Naive B cell (primary cell): ENCODE measurements at regions not wholly inside any gene's neighbourhood (a gene's known extent, or its start where the extent isn't known, plus 50 kb on each side); places are given as distances from the start of the nearest gene placed in this dataset.

Experiments
- ATAC-seq, 2 donors: fragments of 150-1000 bp; cut with Tn5 transposase; 2 replicates each; pipeline ENCODE4 v1.10.0; 2021; ENCODE audit warnings: low read depth in 2 of 2, mild to moderate bottlenecking in 2 of 2, moderate library complexity in 2 of 2
- DNase-seq: peaks from one replicate; pipeline ENCODE4 v3.0.0; 2022
- H3K27ac Mint-ChIP-seq, 6 donors: one replicate each; pipeline ENCODE4 v1.8.0; 2020 to 2022; ENCODE audit warnings: mild to moderate bottlenecking in 6 of 6, mixed read lengths in 6 of 6, moderate library complexity in 5 of 6, inconsistent platforms in 2 of 6
- H3K27me3 Mint-ChIP-seq, 3 donors: one replicate each; pipeline ENCODE4 v1.8.0; 2021 to 2022; ENCODE audit warnings: mixed read lengths in 3 of 3, mild to moderate bottlenecking in 1 of 3
- H3K36me3 Mint-ChIP-seq, 2 donors: one replicate each; pipeline ENCODE4 v1.8.0; 2020 to 2022; ENCODE audit warnings: mixed read lengths in 2 of 2, inconsistent platforms in 1 of 2, mild to moderate bottlenecking in 1 of 2
- H3K4me1 Mint-ChIP-seq, 3 donors: one replicate each; pipeline ENCODE4 v1.8.0; 2020 to 2022; ENCODE audit warnings: mixed read lengths in 3 of 3, inconsistent platforms in 1 of 3, mild to moderate bottlenecking in 1 of 3, moderate library complexity in 1 of 3
- H3K4me3 Mint-ChIP-seq, 8 donors: one replicate each; pipeline ENCODE4 v1.8.0; 2020 to 2022; ENCODE audit warnings: mild to moderate bottlenecking in 8 of 8, mixed read lengths in 8 of 8, moderate library complexity in 8 of 8, inconsistent platforms in 2 of 8
- H3K9me3 Mint-ChIP-seq, 7 donors: one replicate each; pipeline ENCODE4 v1.8.0; 2020 to 2022; ENCODE audit warnings: mixed read lengths in 7 of 7, mild to moderate bottlenecking in 5 of 7, inconsistent platforms in 2 of 7, moderate library complexity in 1 of 7

DNA sequence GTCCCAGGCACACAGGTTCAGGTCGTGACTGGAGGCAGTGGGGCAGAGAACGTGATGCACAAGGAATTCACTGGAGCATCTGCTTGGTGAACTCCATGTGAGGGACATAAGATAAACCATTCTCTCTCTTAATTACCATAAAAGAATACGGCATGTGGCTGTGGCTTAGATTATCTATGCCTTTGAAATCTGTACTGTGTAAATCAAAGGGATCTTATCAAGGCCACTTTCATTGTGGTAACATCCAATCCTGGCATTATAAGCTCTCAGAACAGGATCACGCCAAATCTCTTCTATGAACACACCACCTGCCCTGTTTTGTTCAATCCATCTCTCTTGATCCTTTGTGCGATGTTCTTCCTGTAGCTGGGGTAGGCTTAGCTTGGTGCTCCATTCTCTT lies 192.3 kb downstream of the SPATA18 start:
- H3K27me3 Mint-ChIP-seq, result no peaks in the 10 kb centered on the region
- ATAC-seq, result no peak
- H3K9me3 Mint-ChIP-seq, result peaks cover 0 to 14% (median 3%) of the 10 kb centered on the region in 7 donors
- no peak for DNase-seq
- no peak overlapping the region for H3K27ac Mint-ChIP-seq
- H3K4me3 Mint-ChIP-seq, result no peak overlapping the region
- no peaks in the 10 kb centered on the region for H3K36me3 Mint-ChIP-seq
- H3K4me1 Mint-ChIP-seq, result no peaks in the 10 kb centered on the region

DNA sequence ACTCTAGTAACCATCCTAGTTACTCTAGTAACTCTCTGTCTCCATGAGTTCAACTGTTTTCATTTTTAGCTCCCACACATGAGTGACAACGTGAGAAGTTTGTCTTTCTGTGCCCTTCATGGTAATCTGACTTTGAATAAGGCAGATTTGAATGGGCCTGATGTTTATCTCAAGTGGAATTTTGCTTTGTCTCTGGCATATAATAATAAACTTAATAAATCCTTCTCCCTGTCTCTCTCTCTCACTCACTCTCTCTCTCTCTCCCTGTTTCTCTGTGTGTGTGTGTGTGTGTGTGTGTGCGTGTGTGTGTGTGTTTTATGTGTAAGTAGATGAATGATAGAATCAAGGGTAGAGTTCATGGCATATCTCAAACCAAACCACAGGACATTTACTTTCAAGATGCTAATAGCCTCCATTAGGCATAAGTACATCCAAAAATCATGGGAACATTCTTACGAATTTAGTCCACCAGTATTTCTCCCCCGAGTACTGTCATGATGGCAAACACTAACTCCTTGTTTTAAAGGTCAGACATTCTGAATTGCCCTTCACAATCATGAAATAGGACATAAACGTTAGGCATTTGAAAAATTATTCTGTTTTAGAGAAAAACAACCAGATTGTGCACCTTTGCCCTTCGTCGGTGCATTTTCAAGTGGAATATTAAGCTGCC lies 193.1 kb downstream of the SPATA18 start:
- no peaks in the 10 kb centered on the region for H3K36me3 Mint-ChIP-seq
- no peak overlapping the region for H3K4me3 Mint-ChIP-seq
- peaks cover 0 to 14% (median 3%) of the 10 kb centered on the region in 7 donors for H3K9me3 Mint-ChIP-seq
- H3K27me3 Mint-ChIP-seq, result no peaks in the 10 kb centered on the region
- DNase-seq (no peak), ATAC-seq (no peak)
- H3K4me1 Mint-ChIP-seq, result no peaks in the 10 kb centered on the region
- H3K27ac Mint-ChIP-seq, result no peak overlapping the region

DNA sequence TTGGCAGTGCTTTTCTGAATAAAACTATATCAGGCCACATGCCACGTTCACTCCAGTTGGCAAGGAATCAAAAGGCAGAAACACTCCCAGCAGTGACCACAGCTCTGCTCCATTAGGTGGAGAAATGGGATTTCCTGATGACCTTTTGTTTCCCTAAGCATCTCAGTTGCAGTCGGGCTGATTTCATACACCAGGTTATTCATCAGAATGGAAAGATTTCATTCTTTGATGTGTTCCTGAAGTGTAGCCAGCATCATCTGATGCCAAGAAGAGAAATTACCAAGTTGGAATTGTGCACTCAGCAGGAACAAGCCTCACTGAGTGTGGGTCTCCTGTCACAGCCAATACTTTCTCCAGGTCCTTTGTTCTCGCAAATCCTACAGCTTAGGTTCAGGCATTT lies 193.7 kb downstream of the SPATA18 start:
- Mint-ChIP-seq H3K27me3 (no peaks in the 10 kb centered on the region), H3K4me3 (peak overlapping the region in 1 of 8 donors; percentile 51), H3K9me3 (peaks cover 0 to 14% (median 3%) of the 10 kb centered on the region in 7 donors), H3K27ac (no peak overlapping the region), H3K4me1 (no peaks in the 10 kb centered on the region), H3K36me3 (no peaks in the 10 kb centered on the region)
- ATAC-seq, result no peak
- DNase-seq, result no peak

DNA sequence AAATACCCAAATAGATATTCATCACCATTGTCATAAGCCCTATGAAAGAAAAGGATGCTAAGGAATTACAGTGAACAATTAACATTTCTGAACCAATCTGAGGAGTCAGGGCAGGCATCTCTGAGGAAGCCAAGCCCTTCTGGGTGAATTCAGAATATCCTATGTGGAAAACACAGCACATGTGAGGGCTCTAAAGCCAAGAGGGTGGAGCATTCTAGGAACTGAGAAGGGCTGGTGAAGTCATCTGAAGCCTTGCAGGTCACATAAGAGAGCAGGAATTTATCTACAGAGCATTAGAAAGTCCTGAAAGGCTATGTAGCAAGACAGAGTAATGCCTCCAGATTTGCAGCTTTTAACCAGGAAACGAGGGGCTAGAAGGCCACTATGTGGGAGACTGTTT lies 195.7 kb downstream of the SPATA18 start:
- DNase-seq, result no peak
- Mint-ChIP-seq H3K27ac (no peak overlapping the region), H3K27me3 (no peaks in the 10 kb centered on the region), H3K4me3 (no peak overlapping the region), H3K36me3 (no peaks in the 10 kb centered on the region), H3K4me1 (no peaks in the 10 kb centered on the region), H3K9me3 (peaks cover 0 to 7% (median 4%) of the 10 kb centered on the region in 7 donors)
- no peak for ATAC-seq

DNA sequence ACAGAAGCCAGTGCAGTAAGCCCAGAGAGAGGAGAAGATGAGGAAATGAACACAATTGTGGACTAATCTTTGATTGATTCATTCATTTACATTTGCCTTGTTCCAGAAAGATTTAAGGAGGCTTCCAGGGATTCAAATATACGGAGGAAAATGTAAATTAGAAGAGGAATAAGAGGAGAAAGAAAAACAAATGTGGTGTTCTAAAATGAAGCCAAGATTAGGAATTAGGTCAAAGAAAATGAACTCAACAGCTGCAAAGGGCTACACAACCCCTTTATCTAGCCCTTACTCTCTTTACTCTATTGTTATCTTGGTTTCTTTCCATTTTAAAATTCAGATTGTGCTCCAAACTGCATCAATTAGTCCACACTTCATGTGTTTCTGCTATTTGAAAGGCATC lies 196.8 kb downstream of the SPATA18 start:
- Mint-ChIP-seq H3K27me3 (no peaks in the 10 kb centered on the region), H3K4me3 (no peak overlapping the region), H3K36me3 (no peaks in the 10 kb centered on the region), H3K9me3 (peaks cover 6 to 17% (median 8%) of the 10 kb centered on the region in 7 donors), H3K27ac (no peak overlapping the region), H3K4me1 (no peaks in the 10 kb centered on the region)
- DNase-seq (no peak), ATAC-seq (no peak)

DNA sequence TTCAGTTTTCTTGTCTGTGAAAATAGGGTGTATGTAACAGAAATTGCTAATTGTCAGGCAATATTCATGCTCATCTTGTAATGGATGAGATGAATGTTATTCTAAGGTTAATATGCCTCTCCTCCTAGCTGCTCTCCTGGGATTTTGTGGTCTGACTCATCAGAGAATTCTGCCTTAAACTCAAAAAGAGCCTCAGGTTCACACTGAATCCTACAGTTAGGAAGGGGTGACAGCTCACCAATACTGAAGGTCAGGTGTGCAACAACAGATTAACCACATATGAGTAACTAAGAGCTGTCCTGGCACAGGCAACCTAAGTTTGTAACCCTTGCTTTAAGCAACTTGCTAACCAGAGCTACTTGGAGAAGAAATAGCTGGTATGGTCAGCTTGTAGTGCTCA lies 197.7 kb downstream of the SPATA18 start:
- H3K9me3 Mint-ChIP-seq, result peaks cover 6 to 24% (median 12%) of the 10 kb centered on the region in 7 donors
- H3K4me1 Mint-ChIP-seq, result no peaks in the 10 kb centered on the region
- H3K36me3 Mint-ChIP-seq, result no peaks in the 10 kb centered on the region
- ATAC-seq, result no peak
- no peaks in the 10 kb centered on the region for H3K27me3 Mint-ChIP-seq
- H3K27ac Mint-ChIP-seq, result no peak overlapping the region
- no peak overlapping the region for H3K4me3 Mint-ChIP-seq
- DNase-seq, result no peak

DNA sequence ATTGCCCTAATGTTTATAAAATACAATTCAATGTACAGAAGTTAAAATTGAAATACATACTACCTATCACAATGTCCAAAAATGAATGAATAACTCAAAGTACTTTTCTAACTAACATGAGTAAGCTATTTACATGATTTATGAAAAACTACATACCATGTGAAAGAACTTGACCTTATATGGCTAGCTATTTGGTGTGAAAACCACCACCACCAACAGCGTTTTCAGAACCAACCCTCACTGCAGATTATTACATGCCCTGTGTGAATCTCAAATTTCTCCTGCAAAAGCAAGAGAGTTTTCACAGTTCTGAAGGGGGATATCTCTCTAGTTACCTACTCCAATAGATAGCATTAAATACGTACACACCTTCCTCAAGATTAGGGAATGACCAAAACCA lies 198.5 kb downstream of the SPATA18 start:
- ATAC-seq (no peak), DNase-seq (no peak)
- no peaks in the 10 kb centered on the region for H3K36me3 Mint-ChIP-seq
- H3K27ac Mint-ChIP-seq, result no peak overlapping the region
- no peaks in the 10 kb centered on the region for H3K4me1 Mint-ChIP-seq
- no peak overlapping the region for H3K4me3 Mint-ChIP-seq
- H3K27me3 Mint-ChIP-seq, result no peaks in the 10 kb centered on the region
- H3K9me3 Mint-ChIP-seq, result peaks cover 6 to 24% (median 12%) of the 10 kb centered on the region in 7 donors

DNA sequence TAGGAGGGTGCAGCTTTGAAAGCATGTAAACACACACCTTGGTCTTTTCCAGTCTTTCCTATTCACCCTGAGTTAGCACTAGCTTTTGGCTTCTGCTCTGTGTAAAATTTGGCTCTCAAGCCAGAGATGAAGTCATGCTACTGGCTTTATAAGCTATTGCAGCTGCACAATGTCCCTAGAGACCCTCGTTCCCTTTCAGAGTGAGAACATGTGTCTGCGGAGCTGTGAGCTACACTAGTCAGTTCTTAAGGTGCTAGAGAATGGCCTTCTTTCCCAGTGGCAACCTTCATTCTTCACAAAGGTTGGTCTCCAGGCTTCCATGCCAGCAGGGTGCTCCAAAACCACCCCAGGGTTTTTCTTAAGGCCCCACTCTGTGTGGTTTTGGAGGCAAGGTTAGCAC lies 199.1 kb downstream of the SPATA18 start:
- DNase-seq (no peak), ATAC-seq (no peak)
- no peaks in the 10 kb centered on the region for H3K36me3 Mint-ChIP-seq
- no peak overlapping the region for H3K4me3 Mint-ChIP-seq
- H3K4me1 Mint-ChIP-seq, result no peaks in the 10 kb centered on the region
- no peaks in the 10 kb centered on the region for H3K27me3 Mint-ChIP-seq
- H3K9me3 Mint-ChIP-seq, result peaks cover 6 to 24% (median 12%) of the 10 kb centered on the region in 7 donors
- H3K27ac Mint-ChIP-seq, result no peak overlapping the region

DNA sequence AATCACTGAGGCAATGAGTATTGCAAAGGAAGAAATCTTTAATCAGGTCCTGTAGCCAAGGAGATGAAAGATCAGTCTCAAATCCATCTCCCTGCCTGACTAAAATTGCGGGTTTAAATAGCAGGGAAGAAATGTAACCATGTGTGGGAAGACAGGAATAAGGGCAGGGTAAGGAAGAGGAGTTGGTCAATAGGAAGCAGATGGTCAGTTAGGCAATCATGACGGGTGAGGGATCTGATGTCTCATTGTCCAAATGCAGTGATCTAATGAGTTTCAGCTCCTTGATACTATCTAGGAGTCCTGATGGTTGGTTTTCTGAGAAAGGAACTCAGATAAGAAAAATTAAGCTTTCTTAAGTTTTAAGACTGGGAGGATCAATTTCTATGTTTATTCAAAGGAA lies 200.8 kb downstream of the SPATA18 start:
- Mint-ChIP-seq H3K27me3 (peaks cover 0 to 6% (median 0%) of the 10 kb centered on the region in 3 donors), H3K4me1 (no peaks in the 10 kb centered on the region), H3K4me3 (no peak overlapping the region), H3K36me3 (no peaks in the 10 kb centered on the region), H3K9me3 (peaks cover 6 to 24% (median 13%) of the 10 kb centered on the region in 7 donors), H3K27ac (no peak overlapping the region)
- DNase-seq (no peak), ATAC-seq (no peak)

DNA sequence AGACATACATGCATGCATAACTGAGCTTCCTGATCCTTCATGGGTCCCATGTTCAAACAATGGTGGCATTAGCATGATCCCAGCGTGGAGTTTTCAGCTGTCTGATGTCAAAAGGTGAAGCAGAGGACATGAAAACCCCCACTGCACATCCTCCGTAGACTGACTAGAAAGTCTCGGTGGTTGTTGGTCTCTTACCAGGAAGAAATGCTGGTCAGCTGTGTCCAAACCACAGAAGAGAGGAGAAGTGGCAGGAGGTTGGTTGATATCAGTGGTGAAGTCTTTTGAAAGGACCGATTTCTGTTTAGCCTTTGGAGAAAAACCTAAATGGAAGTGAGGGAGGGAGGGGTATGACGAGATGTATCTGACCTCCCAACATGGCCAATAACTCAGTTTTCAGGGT lies 201.9 kb downstream of the SPATA18 start:
- H3K4me3 Mint-ChIP-seq, result no peak overlapping the region
- no peaks in the 10 kb centered on the region for H3K36me3 Mint-ChIP-seq
- H3K27me3 Mint-ChIP-seq, result peaks cover 0 to 6% (median 0%) of the 10 kb centered on the region in 3 donors
- peaks cover 6 to 24% (median 11%) of the 10 kb centered on the region in 7 donors for H3K9me3 Mint-ChIP-seq
- H3K4me1 Mint-ChIP-seq, result no peaks in the 10 kb centered on the region
- ATAC-seq, result no peak
- H3K27ac Mint-ChIP-seq, result no peak overlapping the region
- no peak for DNase-seq

DNA sequence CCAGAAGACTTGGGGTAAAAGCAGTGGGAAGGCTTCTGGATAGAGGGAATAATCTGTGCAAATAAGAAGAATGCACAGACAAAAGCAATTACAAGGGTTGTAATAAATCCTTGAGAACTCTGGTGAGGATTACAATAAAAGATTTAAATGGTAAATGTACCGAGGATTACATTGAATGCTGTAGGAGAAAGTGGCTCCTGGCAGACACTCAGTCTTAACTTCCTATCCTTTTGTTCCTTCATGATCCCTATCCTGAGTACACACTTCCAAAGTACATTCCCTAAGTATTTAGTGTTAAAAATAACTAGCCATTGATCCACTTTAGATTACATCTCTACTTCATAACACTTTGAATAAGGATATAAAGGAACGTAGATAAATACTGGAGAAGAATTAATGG lies 205.4 kb downstream of the SPATA18 start:
- Mint-ChIP-seq H3K9me3 (peaks cover 6 to 20% (median 11%) of the 10 kb centered on the region in 7 donors), H3K27ac (no peak overlapping the region), H3K4me1 (peaks cover 0 to 5% (median 0%) of the 10 kb centered on the region in 3 donors), H3K36me3 (no peaks in the 10 kb centered on the region), H3K27me3 (peaks cover 0 to 6% (median 0%) of the 10 kb centered on the region in 3 donors), H3K4me3 (no peak overlapping the region)
- ATAC-seq (no peak), DNase-seq (no peak)

DNA sequence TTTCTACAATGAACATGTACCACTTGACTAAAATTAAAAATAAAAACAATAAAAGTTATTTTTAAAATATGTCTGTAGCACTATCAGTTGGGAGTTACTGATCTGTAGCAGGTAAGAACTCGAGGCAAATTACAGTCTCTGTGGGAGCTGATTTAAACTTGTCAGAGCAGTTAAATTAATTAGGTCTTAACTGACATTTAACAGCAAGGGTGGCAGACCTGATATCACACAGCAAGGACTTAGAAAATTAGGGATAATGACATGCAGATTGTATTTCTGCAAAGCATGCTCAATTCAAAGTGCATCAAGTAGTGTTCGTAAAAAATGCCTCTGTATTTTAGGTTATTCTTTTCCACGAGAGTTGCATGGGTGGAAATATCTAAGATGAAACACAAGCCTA lies 208.9 kb downstream of the SPATA18 start:
- H3K27me3 Mint-ChIP-seq, result peaks cover 0 to 6% (median 0%) of the 10 kb centered on the region in 3 donors
- DNase-seq (no peak), ATAC-seq (no peak)
- peaks cover 0 to 3% (median 0%) of the 10 kb centered on the region in 7 donors for H3K9me3 Mint-ChIP-seq
- H3K4me1 Mint-ChIP-seq, result peaks cover 0 to 5% (median 0%) of the 10 kb centered on the region in 3 donors
- no peak overlapping the region for H3K4me3 Mint-ChIP-seq
- no peak overlapping the region for H3K27ac Mint-ChIP-seq
- no peaks in the 10 kb centered on the region for H3K36me3 Mint-ChIP-seq

DNA sequence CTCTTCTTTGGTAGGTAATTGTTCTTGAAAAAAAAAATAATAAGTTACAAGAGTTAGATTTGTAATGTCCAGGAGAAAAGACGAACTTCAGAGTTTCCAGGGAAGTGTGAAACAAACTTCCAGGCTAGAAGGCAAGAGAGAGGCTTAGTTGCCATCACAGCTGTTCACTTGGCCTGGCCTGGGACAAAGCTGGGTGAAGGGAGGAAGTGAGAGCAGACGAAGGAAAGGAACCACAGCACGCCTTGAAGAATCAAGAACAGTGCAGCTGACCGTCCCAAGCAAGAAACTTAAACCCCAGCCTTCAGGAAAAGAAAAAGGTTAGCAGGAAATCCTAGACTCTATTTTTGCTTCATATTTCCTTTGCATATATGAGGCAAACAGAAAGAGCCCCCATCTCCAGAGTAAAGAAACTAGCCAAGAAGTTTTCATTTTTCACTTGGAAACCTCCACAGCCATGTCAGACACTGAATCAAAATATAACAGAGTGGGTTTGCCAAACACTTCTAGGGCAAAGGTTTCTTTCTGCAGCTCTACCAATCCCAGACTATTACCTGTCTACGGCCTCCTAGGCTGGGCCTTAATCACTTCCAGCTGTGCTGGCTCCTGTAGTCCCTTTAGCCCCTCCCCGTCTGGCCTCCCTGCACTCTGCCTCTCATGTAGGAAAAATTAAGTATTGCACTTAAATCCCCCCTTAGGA lies 209.6 kb downstream of the SPATA18 start:
- H3K9me3 Mint-ChIP-seq, result peaks cover 0 to 2% (median 0%) of the 10 kb centered on the region in 7 donors
- H3K27me3 Mint-ChIP-seq, result peaks cover 0 to 6% (median 0%) of the 10 kb centered on the region in 3 donors
- H3K27ac Mint-ChIP-seq, result peak overlapping the region in 2 of 6 donors; percentile 50 to 84
- H3K4me1 Mint-ChIP-seq, result peaks cover 0 to 5% (median 0%) of the 10 kb centered on the region in 3 donors
- peak overlapping the region in 2 of 8 donors; percentile 6 to 42 for H3K4me3 Mint-ChIP-seq
- no peak for DNase-seq
- no peaks in the 10 kb centered on the region for H3K36me3 Mint-ChIP-seq
- ATAC-seq, result no peak

DNA sequence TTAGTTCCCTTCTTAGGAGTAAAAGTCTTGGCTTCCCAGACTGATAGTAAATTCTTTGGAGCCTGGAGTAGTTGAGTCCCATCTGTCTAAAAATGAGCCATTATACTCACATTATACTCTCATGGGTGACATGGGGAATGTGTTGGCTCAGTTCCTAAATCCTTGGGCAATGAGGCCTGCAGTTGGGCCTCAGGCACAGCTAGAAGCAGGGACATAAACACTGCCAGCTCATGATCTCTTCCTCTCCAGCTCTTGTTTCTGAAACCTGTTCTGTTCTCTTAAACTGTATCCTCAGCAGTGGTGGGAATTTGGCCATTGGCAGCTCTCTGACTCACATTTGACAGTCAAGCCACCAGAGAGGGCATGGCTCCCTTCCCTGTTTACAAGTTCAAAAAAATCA lies 212.5 kb downstream of the SPATA18 start:
- H3K9me3 Mint-ChIP-seq, result peaks cover 0 to 2% (median 0%) of the 10 kb centered on the region in 7 donors
- no peaks in the 10 kb centered on the region for H3K36me3 Mint-ChIP-seq
- no peaks in the 10 kb centered on the region for H3K27me3 Mint-ChIP-seq
- H3K27ac Mint-ChIP-seq, result no peak overlapping the region
- no peak overlapping the region for H3K4me3 Mint-ChIP-seq
- ATAC-seq (no peak), DNase-seq (no peak)
- H3K4me1 Mint-ChIP-seq, result peaks cover 0 to 5% (median 0%) of the 10 kb centered on the region in 3 donors
